ENCODE measurements at regions not wholly inside any gene's neighbourhood (a gene's known extent, or its start where the extent isn't known, plus 50 kb on each side); places are given as distances from the start of the nearest gene placed in this dataset.

DNA sequence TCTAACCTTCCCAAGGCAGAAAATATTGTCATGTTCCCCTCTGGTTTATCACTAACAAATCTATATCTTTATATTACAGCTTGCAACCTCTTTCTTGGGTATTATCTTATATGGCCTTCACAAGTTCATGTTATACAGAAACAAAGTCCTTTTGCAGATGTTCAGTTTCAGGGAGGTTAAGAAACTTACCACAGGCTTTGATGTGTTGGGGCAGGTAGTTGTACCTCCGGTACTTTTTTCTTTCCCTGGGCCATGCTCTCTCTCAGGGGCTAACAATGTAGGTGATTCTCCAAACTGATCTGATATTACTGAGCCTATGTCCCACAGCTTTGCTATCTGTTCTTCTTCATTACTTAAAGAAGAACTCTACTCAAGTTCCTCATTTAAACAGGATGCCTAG lies 548.9 kb upstream of the SYT4 start:
- TF ChIP-seq EZH2phosphoT487 (conservative IDR thresholded peaks at IDR 0.05; ENCODE audit: low read length): no peak
- TF ChIP-seq CTCF (IDR thresholded peaks at IDR 0.05; ENCODE audit: insufficient read depth, low read length, poor library complexity, severe bottlenecking): no peak

All from SU-DHL-6 (cell line).